CMK (cell line): ENCODE measurements at regions not wholly inside any gene's neighbourhood (a gene's known extent, or its start where the extent isn't known, plus 50 kb on each side); places are given as distances from the start of the nearest gene placed in this dataset.
"Not testable (repeated sequence)": the region's sequence is repeated elsewhere in the genome, so short reads cannot be mapped to it uniquely, and the experiment has no call there.

Experiments
- DNase-seq: peaks from one replicate; pipeline ENCODE4 v3.0.0-alpha.2; 2010; ENCODE audit warnings: low read depth

DNA sequence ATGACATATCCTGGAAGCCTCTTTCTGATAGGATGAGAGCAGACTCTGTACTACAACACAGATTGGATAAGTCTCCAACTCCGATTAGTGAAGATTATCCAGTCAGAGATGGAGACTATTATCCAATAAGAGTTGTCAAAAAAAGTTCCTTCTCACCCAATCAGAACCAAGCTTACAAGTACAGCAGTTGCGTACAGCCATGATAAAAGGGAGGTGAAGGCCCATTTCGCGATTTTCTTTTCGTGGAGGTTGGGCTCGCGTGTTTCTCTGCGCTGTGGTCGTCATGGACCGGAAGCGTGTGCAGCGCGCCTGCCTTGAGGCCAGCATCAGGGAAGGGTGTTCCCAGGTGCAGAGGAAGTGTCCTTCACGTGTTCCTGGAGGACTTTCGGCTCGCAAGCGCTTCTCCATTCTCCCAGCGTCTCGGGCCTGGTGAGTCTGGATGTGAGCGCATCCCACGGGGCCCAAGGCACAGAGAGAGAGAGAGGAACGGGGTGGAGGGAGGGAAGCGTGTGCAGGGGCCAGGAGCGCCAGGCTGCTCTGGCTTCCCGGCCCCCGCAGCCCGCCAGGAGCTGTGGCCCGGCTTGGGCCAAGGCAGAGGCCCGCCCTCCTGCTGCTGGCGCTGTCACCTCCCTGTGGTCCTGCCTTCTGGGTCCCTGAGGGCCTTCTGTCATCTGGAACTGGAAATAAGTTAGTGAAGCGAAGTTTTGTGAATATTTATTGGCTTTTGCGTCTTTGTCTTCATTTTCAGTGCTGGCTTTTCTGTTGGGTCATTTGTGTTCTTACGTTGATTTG, 53.9 kb downstream of the CDRT15L2 start:
- not testable (repeated sequence) for DNase-seq

DNA sequence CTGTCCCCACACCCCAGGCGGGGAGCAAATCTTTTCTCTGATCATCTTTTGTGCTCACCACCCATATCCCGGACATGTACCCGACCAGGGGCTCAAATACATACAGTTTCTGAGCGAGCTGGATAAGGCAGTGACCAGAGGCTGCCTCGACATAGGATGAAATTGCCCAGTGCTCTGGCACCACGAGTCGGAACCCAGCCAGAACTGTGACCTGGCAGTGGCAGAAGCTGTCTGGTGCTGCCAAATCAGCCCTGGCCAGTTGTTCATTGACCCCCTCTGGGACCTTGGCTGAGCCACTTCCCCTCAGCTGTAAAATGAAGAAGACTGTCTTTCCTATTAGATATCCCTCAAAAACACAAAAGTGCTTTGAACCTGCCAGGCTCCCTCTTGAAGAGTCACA, 60.6 kb downstream of the CDRT15L2 start:
- DNase-seq, result not testable (repeated sequence)

DNA sequence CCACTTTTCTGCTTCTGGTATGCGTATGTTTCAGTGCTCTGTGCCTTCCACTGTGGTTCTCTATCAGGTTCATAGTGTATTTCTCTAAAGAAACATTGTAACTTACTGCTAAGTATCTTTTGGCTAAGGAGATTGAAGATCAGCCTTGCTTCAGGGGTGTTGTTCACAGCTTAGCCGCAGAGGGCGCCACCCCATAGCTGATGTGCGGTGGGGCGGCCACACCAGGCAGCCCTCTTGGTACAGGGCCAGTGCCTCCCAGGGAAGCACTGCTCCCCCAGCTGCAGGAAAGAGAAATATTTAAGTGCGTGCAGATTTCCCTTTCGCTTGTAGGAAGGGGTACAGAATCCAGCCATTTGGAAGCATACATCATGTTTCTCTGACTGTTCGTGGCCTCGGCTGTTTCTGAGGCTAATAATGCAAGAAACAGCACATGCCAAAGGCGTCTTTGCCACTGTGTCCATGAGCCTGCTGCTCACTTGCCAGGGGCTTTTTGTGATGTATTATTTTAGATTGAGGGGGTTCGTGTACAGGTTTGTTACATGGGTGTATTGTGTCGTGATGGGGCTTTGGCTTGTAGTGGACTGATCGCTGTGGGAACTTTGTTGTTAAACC, 67.2 kb downstream of the CDRT15L2 start:
- not testable (repeated sequence) for DNase-seq

DNA sequence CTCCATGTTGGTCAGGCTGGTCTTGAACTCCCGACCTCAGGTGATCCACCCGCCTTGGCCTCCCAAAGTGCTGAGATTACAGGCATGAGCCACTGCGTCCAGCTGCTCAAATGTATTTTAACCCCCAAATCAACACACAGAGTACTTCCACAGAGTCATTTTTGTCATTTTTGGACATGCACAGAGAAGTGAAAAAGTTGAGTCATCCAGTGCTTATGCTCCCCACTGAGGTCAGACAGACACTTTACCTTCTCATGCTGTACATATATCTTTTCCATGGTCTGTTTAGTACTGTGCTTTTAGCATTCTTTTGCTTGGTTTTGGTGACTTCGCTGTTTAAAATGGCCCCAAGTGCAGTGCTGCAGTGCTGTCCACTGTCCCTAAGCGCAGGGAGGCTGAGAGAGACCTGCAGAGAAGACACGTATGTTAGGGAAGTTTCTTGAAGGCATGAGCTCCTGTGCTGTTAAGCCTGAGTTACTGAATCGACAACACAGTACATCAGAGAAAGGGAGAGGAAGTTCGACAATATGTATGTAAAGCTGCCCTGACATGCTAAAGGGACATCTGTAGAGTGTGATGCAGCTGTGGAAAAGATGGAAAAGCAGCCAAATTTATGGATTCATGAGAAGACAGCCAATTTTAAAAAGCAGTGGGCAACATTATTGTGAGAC, 69.7 kb downstream of the CDRT15L2 start:
- DNase-seq, result not testable (repeated sequence)

DNA sequence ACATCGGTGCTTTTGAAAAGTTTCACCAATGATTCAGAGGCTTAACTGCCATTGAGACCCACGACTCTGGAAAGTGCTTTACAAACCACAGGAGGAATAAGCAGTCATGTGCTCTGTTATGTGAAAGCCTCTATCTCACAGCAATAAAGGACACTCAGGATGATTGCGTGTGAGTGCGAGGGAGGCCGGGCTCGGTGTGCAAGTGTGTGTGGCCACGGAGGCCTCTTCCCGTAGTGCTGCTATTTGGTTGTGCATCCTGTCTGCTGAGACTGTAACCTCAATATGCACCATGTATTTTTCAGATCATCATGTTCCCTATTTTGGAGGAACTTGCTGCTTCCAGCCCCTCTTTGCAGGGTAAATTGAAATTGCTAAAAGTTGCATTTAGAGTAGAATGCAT, 71.5 kb downstream of the CDRT15L2 start:
- DNase-seq, result not testable (repeated sequence)

DNA sequence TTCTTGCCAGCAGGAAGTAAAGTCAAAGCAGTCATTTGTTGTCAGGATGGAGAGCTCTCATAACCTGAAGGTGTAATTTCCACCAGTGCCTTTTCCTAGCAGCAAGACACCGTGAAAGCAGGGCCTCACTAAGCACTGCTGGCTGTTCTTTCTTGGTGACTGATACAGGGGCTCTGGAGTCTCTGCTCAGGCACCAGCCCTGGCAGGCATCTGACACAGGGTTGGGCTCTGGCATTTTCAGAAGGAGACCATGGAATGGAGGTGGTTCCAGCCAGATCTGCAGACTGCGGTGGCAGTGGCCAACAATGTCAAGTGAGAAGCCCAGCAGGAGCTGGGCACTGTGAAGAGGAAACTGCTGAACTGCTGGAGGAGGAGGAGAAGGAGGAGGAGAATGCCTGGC, 72.2 kb downstream of the CDRT15L2 start:
- not testable (repeated sequence) for DNase-seq

DNA sequence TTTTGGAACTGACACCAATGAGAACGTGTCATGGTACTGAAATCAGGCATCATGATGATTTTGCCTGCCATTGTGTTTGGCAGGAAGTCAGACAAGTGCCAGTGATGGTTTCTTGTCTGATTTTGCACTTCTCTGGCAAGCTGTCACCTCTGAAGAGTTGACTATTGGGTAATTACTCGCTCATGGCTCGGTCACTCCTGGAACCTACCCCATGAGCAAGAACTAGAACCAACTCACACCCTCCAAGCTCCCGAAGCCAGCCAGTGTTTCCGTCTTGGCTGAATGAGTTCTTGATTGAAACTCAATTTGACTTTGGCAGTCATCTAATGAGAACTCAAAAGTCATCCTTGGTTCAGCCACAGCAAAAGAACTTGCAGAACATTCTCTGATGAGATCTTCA, 73.9 kb downstream of the CDRT15L2 start:
- not testable (repeated sequence) for DNase-seq

DNA sequence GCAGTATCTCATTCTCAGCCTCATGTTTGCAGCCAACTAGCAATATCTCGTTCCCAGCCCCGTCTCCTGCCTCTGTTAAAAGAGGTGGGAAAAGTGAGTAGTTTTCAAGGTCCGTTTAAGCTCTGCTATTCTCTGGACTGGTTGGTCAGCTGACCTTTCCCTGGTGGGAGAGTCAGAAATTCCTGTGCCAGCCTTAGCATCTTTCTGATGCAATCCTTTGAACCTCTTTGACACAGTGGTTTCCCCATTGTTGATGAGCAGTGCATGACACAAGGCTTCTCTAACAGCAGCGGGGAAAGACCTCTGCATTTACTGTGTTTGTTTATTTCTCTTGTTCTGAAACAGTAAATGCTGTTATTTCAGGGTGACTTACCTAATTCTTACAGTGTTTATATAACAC, 74.6 kb downstream of the CDRT15L2 start:
- not testable (repeated sequence) for DNase-seq

DNA sequence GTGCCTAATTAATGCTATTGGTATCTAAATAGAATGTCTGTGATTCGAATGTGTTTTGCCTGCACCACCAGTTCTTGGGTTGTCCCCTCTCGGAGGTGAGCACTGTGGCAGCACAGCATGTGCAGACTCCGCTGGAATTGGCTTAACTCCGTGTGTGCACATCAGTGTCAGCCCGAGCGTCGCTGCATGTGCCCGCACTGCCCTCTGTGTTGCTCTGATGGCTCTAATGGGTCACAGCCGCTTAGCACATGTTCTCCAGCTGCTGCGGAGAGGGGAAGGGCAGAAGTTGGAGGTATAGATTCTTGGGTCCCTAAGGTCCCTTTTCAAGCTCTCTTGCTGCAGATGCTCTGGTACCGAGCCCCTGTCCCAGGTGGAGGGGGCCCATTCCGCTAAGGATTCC, 75.1 kb downstream of the CDRT15L2 start:
- DNase-seq, result not testable (repeated sequence)

DNA sequence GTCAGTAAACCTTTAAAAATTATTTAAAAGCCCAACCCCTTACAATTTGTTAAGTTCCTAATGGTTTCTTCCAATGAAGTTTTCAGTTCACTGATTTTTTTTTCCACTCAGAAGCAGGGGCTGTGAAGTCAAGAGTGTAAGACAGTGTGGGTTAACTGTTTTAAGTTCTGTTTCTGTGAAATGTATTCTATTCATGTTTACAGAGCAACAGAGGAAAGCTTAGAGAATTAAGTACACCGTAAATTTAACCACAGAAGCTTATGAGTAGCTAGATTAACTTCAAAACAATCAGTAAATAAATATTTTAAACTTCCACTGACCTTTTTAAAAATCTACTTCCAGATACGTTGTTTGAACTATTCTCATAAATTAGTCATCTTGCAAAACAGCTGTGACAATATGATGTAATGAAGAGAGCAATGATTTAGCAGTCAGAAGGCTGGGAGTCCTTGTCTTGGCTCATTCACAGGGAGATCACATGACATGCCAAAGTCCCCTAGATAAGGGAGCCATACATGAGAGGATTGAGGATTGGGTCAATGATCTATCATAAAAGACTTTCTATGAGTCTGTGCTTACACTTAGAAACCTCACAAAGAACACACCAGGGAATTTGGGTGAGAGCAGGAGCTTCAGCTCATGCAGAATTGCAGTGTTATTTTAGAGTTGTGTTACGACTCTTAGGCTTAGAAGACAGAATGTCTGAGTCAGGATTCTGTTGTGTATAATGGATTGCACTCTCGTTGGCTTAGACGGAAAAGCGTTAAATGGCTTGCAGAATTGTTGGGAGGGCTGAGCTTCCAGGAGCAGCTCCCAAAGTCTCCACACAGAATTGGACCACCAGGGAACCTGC, 85.8 kb downstream of the CDRT15L2 start:
- DNase-seq, result not testable (repeated sequence)

DNA sequence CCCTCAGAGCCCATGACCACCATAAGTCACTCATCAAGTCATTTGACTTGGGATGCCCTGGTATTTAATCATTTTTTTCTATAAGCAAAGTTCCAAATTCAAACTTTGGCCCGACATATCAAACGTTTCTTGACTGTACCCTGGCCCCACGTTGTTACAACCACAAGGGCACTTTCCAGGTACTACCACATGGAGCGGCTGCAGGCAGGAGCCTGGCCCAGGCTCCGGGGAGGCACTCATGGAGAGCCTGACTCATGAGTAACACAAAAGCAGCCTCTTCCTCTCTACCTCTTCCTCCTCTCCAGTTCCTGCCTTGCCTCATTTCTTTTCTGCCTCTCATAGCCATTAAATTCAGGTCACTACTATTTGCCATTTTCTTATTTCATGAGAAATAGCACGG, 87.2 kb downstream of the CDRT15L2 start:
- DNase-seq, result not testable (repeated sequence)

DNA sequence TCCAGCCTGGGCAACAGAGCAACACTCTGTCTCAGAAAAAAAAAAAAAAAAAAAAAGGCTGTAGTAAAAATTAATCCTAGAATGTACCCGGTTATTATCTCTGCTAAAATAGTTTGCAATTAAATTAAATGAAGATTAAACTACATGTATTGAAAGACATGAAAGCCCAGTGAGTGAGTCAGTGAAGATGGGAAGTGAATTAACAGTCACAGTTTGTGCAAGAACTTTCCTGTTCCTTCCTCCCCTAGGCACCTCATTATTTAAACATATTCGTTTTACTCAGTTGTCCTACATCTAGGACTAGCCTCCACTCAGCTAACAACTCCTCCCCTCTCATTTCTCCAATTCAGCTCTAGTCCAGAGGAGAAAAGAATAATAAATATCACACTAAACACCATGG, 88.2 kb downstream of the CDRT15L2 start:
- not testable (repeated sequence) for DNase-seq

DNA sequence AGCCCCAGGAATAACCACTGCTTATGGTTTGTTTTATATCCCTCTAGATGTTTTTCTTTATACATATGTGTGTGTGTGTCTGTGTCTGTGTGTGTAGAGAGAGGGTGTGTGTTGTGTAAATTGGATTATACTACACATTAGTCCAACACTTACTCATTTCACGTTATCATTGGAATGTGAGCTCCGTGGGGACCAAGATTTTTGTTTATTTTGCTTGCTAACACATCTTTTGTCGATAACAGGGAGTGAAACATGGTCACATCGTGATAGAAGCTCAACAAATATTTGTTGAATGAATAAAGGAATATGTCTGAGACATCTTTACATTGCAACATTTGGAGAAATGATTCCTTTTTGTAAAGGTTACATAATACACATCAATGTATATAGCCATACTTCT, 88.8 kb downstream of the CDRT15L2 start:
- DNase-seq, result not testable (repeated sequence)

DNA sequence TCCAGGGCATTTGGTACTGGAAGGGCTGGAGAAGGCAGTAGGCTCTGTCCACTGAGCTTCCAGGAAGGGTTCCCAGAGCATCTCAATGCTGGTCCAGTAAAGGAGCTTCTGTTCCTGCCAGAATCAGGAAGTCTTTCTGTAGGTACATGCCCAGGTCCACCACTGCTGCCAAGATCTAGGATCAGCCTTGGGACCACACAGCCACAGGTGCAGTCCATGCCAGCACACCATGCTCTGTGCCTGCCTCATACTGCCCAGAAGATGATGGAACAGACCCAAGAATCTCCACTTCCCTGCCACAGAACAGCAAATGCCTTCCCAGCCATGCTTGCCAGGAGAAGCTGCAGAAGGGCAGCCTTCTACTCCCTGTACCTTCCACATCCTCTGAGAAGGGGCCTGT, 89.3 kb downstream of the CDRT15L2 start:
- DNase-seq, result not testable (repeated sequence)

DNA sequence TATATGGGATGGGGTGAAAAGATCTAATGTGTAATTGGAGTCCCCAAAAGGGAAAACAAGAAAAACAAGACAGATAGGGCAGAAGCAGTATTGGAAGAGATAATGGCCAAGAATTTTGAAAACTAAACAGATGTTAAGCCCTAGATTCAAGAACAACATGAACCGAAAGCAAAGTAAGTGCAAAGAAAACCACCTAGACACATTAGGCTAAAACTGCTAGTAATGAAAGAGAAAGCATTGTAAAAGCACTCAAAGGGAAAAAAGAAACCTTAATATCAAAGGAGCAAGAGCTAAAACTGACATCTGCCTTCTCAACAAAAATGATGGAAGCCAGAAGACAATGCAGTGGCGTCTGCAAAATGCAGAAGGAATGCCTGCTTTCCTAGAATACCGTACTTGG, 91.0 kb downstream of the CDRT15L2 start:
- DNase-seq, result not testable (repeated sequence)

DNA sequence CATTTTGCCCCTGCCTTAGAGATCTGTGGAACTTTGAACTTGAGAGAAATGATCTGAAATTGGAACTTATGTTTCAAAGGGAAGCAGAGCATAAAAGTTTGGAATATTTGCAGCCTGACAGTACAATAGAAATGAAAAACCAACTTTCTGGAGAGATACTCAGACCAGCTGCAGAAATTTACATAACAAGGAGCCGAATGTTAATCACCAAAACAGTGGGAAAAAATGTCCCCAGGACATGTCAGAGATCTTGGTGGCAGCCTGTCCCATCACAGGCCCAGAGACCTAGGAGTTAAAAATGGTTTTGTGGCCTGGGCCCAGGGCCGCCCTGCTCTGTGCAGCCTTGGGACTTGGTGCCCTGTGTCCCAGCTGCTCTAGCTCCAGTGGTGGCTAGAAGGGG, 94.8 kb downstream of the CDRT15L2 start:
- DNase-seq, result not testable (repeated sequence)

DNA sequence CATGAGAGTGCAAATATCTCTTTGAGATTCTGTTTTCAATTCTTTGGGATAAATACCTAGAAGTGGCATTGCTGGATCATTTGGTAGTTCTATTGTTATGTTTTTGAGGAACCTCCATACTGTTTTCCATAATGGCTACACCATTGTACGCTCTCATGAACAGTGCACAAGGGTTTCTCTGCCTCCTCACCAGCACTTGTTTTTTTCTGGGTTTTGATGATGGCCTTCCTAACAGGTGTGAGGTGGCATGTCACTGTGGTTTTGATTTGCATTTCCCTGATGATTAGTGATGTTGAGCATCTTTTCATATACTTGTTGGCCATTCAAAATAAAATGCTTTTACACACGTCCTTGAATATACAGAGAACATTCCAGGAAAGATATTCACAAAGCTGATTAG, 96.2 kb downstream of the CDRT15L2 start:
- DNase-seq, result not testable (repeated sequence)

DNA sequence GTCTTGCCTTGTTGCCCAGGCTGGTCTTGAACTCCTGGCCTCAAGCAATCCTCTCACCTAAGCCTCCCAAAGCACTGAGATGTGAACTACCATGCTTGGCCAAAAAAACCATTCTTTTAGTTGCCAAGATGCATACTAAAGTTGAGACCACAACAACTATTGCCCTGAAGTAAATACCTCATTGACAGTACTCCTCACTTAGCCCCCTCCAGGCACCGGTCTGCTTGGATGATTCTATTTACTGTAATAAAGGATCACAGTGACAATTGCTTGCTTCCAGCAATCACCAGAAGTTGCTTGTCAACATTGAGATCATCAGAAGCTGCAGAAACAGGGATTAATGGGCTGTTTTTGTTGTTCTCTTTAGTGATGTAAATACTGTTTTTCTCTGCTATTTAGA, 97.1 kb downstream of the CDRT15L2 start:
- DNase-seq, result not testable (repeated sequence)

DNA sequence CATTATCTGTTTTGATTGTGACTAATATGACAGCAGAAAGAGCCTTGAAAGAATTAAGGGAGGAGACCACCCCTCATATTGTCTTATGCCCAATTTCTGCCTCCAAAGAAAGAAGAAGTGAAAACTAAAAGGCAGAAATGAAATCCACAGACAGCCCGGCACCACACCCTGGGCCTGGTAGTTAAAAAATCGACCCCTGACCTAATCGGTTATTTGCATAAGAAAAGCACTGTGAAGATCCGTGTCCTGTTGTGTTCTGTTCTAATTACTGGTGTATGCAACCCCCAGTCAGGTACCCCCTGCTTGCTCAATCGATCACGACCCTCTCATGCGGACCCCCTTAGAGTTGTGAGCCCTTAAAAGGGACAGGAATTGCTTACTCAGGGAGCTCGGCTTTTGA, 97.9 kb downstream of the CDRT15L2 start:
- DNase-seq, result not testable (repeated sequence)

DNA sequence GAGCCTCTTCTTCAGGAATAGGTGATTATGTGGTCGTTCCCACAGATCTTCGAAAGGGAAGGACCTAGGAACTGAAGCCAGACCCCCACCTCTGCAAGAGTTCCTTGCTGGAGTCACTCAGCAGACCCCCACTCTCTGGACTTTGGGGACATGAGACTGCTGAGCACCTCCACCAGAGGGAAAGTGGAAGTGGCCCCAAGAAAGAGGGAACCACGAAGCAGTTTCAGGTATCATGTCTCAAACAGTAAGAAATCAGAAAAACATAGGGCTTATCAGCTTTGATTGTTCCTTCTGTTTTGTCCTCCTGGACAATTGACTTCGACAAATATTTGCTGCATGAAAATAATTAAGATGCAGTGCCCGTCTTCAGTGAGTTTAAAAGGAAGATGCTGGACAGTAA, 98.9 kb downstream of the CDRT15L2 start:
- DNase-seq, result not testable (repeated sequence)

DNA sequence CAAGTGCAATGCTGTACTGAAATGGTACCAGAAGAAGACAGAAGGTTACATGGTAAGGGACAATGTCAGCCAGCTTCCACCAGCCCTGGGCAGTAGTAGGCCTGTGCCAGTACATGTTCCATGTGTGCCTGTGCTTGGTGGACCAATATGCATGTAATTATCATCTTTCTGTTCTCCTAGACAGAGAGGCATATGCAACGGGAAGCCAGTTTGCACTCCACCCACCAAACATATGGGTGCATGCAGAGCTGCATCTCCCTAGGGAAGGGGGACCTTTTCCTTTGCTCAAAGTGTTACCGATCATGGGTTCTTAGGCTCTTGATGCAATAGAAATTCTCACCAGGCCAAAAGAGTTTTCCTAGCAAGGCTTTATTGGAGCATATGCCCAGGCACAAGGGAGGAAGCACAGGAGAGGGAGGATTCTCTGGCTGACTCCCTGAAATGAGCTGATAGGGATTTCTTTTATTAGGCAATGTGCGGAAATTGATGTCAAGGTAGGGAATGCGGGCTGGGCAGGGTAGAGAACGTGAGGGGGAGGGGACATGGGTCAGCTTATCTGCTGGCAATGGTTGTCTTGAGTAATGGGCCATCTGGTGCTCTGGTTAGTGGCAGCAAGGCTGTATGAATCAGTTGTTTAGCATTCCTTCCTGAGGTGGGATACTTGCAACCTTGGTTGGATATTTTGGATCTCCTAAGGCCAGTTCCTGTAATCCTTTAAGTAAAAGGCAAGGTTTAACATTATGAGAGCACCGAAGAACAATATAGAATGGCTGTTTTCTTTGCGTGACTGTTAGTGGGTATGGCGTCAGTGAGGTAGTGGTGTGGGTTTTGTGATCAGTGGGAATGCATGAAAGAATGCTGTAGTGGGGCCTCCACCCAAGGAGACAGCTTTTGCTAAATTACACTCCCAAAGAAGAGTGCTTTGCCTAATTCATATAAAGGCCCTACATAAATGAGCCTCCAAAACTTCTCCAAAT, 102.5 kb downstream of the CDRT15L2 start:
- DNase-seq, result not testable (repeated sequence)
